Effector memory CD8-positive, alpha-beta T cell (primary cell): ENCODE measurements at regions not wholly inside any gene's neighbourhood (a gene's known extent, or its start where the extent isn't known, plus 50 kb on each side); places are given as distances from the start of the nearest gene placed in this dataset.

Experiments used
- ATAC-seq: fragments of 150-1000 bp; cut with Tn5 transposase; replicated peaks from 2 replicates; pipeline ENCODE4 v1.10.0; 2021; ENCODE audit warnings: mild to moderate bottlenecking, moderate library complexity
- DNase-seq, 3 experiments: peaks; one replicate each; pipeline ENCODE4 v3.0.0; 2021
- H3K27ac Mint-ChIP-seq, 2 donors: one replicate each; pipeline ENCODE4 v1.8.0; 2022; ENCODE audit warnings: mild to moderate bottlenecking in 2 of 2, mixed read lengths in 2 of 2, moderate library complexity in 2 of 2
- H3K27me3 Mint-ChIP-seq, 2 donors: one replicate each; pipeline ENCODE4 v1.8.0; 2022; ENCODE audit warnings: mixed read lengths in 2 of 2
- H3K36me3 Mint-ChIP-seq: one replicate; pipeline ENCODE4 v1.8.0; 2022; ENCODE audit warnings: mild to moderate bottlenecking, moderate library complexity, mixed read lengths; ENCODE audit not compliant: insufficient read depth
- H3K4me1 Mint-ChIP-seq, 2 donors: one replicate each; pipeline ENCODE4 v1.8.0; 2022; ENCODE audit warnings: low read depth in 2 of 2, mixed read lengths in 2 of 2
- H3K4me3 Mint-ChIP-seq, 2 donors: one replicate each; pipeline ENCODE4 v1.8.0; 2022; ENCODE audit warnings: mild to moderate bottlenecking in 2 of 2, mixed read lengths in 2 of 2, moderate library complexity in 2 of 2
- H3K9me3 Mint-ChIP-seq, 2 donors: one replicate each; pipeline ENCODE4 v1.8.0; 2022; ENCODE audit warnings: mixed read lengths in 2 of 2

DNA sequence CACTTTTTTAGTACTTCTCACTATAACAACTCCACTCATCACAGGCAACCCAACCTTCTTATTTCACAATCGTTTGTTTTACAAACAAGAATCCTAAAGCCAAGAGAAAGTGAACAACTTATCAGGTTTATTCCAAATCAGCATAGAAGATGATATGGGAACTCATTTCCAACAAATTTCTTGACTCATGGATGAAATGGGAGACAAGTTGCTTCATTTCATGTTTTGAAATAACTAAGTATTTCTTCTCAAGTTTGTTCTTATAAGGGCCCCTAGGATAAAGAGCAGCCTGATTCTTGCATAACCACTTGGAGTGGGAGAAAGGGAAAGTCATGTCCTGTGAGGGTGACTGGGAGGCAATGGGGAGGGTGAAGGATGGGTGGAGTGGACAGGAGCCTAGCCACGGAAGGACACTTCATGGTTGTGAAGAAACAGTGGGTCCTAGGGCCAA, 168.3 kb downstream of the DUSP6 start:
- no peak for DNase-seq
- ATAC-seq, result no peak
- H3K27me3 Mint-ChIP-seq, result peaks cover 13 to 17% of the 10 kb centered on the region in 2 donors
- no peaks in the 10 kb centered on the region for H3K36me3 Mint-ChIP-seq
- peaks cover 0 to 2% of the 10 kb centered on the region in 2 donors for H3K9me3 Mint-ChIP-seq
- no peak overlapping the region for H3K27ac Mint-ChIP-seq
- H3K4me3 Mint-ChIP-seq, result no peak overlapping the region
- peaks cover 0 to 4% of the 10 kb centered on the region in 2 donors for H3K4me1 Mint-ChIP-seq

- Mint-ChIP-seq H3K4me3 (no peak overlapping the region), H3K4me1 (peaks cover 0 to 4% of the 10 kb centered on the region in 2 donors), H3K36me3 (no peaks in the 10 kb centered on the region), H3K27ac (no peak overlapping the region), H3K27me3 (peaks cover 17 to 24% of the 10 kb centered on the region in 2 donors), H3K9me3 (no peaks in the 10 kb centered on the region)
- ATAC-seq (no peak), DNase-seq (no peak)
Measured at GRCh38 chr12:89181271-89181920, 170.9 kb downstream of the DUSP6 start.

GRCh38 chr12:89180496-89180895, 171.8 kb downstream of the DUSP6 start:
- H3K4me1 Mint-ChIP-seq, result peaks cover 0 to 4% of the 10 kb centered on the region in 2 donors
- no peak for DNase-seq
- no peak overlapping the region for H3K4me3 Mint-ChIP-seq
- H3K27ac Mint-ChIP-seq, result no peak overlapping the region
- H3K9me3 Mint-ChIP-seq, result no peaks in the 10 kb centered on the region
- no peak for ATAC-seq
- no peaks in the 10 kb centered on the region for H3K36me3 Mint-ChIP-seq
- peaks cover 17 to 24% of the 10 kb centered on the region in 2 donors for H3K27me3 Mint-ChIP-seq

GRCh38 chr12:89179983-89180382, 172.3 kb downstream of the DUSP6 start:
- ATAC-seq (no peak), DNase-seq (no peak)
- H3K4me3 Mint-ChIP-seq, result no peak overlapping the region
- no peak overlapping the region for H3K27ac Mint-ChIP-seq
- H3K4me1 Mint-ChIP-seq, result peaks cover 0 to 4% of the 10 kb centered on the region in 2 donors
- no peaks in the 10 kb centered on the region for H3K9me3 Mint-ChIP-seq
- peaks cover 17 to 24% of the 10 kb centered on the region in 2 donors for H3K27me3 Mint-ChIP-seq
- no peaks in the 10 kb centered on the region for H3K36me3 Mint-ChIP-seq

DNA sequence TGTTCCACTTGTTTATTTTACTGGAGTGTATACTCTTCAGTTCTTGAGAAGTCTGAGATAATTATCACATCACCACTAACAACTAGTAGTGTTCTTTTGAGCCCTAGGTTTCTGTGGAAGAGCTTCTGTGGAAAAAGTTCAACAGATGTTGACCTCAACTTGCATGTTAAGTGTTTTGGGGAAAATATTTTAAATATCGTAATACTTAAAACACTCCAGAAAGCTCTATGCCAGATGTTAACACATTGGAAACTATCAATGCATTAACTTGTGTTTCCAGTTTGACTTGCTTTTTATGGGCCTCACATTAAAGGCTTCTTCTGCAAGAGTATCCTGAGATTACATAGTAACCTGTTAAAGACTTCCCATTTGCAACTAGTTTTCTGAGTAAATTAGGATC, 173.1 kb downstream of the DUSP6 start:
- no peak for ATAC-seq
- Mint-ChIP-seq H3K9me3 (no peaks in the 10 kb centered on the region), H3K4me3 (no peak overlapping the region), H3K27me3 (peaks cover 17 to 23% of the 10 kb centered on the region in 2 donors), H3K27ac (no peak overlapping the region), H3K36me3 (no peaks in the 10 kb centered on the region), H3K4me1 (peaks cover 0 to 4% of the 10 kb centered on the region in 2 donors)
- no peak for DNase-seq

- Mint-ChIP-seq H3K27me3 (peaks cover 9 to 15% of the 10 kb centered on the region in 2 donors), H3K4me1 (peaks cover 0 to 4% of the 10 kb centered on the region in 2 donors), H3K9me3 (no peaks in the 10 kb centered on the region), H3K36me3 (no peaks in the 10 kb centered on the region), H3K27ac (no peak overlapping the region), H3K4me3 (no peak overlapping the region)
- ATAC-seq (no peak), DNase-seq (no peak)
Measured at GRCh38 chr12:89177802-89178395, 174.4 kb downstream of the DUSP6 start.

DNA sequence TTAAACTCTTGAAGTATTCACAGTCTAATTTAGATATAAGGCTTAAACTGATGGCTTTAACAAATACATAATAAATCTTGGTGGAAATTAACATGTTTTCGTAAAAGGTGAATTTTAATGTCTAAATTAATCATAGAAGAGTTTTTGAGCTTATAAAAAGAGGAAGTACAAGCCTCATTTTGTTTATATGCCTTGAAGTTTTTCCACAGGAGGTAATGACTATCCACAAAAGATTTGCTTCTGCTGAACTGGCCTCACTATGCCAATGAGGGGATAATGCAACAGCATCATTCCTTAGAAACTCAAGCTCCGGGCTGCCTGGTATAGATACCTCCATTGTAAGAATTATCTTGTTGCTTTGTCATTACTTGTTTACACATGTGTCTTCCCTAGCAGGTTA, 175.6 kb downstream of the DUSP6 start:
- Mint-ChIP-seq H3K9me3 (no peaks in the 10 kb centered on the region), H3K4me1 (peaks cover 0 to 4% of the 10 kb centered on the region in 2 donors)
- no peak for ATAC-seq

GRCh38 chr12:89173678-89174077, 178.6 kb downstream of the DUSP6 start:
- Mint-ChIP-seq H3K4me3 (no peak overlapping the region), H3K4me1 (no peaks in the 10 kb centered on the region), H3K36me3 (no peaks in the 10 kb centered on the region), H3K27ac (no peak overlapping the region), H3K9me3 (no peaks in the 10 kb centered on the region), H3K27me3 (peaks cover 0 to 10% of the 10 kb centered on the region in 2 donors)
- no peak for ATAC-seq
- DNase-seq, result no peak

More for the DNA sequence above, 175.6 kb downstream of the DUSP6 start:
- no peak for DNase-seq
- Mint-ChIP-seq H3K36me3 (no peaks in the 10 kb centered on the region), H3K27ac (no peak overlapping the region), H3K4me3 (no peak overlapping the region), H3K27me3 (peaks cover 9 to 10% of the 10 kb centered on the region in 2 donors)

GRCh38 chr12:89173096-89173495, 179.2 kb downstream of the DUSP6 start:
- no peak overlapping the region for H3K4me3 Mint-ChIP-seq
- peaks cover 0 to 8% of the 10 kb centered on the region in 2 donors for H3K27me3 Mint-ChIP-seq
- no peaks in the 10 kb centered on the region for H3K9me3 Mint-ChIP-seq
- no peaks in the 10 kb centered on the region for H3K36me3 Mint-ChIP-seq
- no peak overlapping the region for H3K27ac Mint-ChIP-seq
- no peak for ATAC-seq
- no peaks in the 10 kb centered on the region for H3K4me1 Mint-ChIP-seq
- DNase-seq, result no peak

DNA sequence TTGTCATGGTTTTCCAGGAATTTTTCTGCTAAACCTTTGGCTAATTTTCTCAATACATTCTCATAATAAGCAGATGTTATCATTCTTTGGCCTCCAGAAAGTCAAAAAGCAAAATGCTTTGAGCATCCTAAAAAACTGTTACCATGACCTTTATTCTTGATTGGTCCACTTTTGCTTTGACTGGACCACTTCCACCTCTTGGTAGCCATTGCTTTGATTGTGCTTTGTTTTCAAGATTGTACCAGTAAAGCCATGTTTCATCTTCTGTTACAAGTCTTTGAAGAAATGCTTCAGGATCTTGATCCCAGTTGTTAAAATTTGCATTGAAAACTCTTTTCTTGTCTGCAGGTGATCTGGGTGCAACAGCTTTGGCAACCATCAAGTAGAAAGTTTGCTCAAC, 180.1 kb downstream of the DUSP6 start:
- no peaks in the 10 kb centered on the region for H3K9me3 Mint-ChIP-seq
- H3K27me3 Mint-ChIP-seq, result no peaks in the 10 kb centered on the region
- H3K36me3 Mint-ChIP-seq, result no peaks in the 10 kb centered on the region
- ATAC-seq (no peak), DNase-seq (no peak)
- no peak overlapping the region for H3K27ac Mint-ChIP-seq
- H3K4me1 Mint-ChIP-seq, result no peaks in the 10 kb centered on the region
- H3K4me3 Mint-ChIP-seq, result no peak overlapping the region

DNA sequence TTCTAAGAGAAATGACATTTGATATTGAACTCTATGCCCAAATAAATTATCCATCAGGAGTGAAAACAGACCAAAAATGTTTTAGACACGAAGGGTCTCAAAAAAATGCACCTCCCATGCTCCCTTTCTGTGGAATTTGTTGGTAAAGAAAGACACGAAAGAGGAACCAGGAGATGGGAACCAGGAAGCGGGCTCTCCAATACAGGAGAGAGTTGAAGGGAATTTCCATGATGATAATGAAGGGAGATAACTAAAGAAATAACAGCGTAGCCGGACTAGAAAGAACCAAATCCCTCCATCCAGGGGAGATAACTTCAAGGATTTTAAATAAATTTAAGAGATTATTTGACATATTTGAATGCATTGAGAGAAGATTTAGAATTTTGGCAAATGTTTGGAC, 183.0 kb downstream of the DUSP6 start:
- H3K4me3 Mint-ChIP-seq, result no peak overlapping the region
- no peaks in the 10 kb centered on the region for H3K27me3 Mint-ChIP-seq
- DNase-seq (no peak), ATAC-seq (no peak)
- no peaks in the 10 kb centered on the region for H3K4me1 Mint-ChIP-seq
- H3K36me3 Mint-ChIP-seq, result no peaks in the 10 kb centered on the region
- H3K27ac Mint-ChIP-seq, result no peak overlapping the region
- H3K9me3 Mint-ChIP-seq, result no peaks in the 10 kb centered on the region

GRCh38 chr12:89167986-89168385, 184.3 kb downstream of the DUSP6 start:
- no peaks in the 10 kb centered on the region for H3K4me1 Mint-ChIP-seq
- H3K36me3 Mint-ChIP-seq, result no peaks in the 10 kb centered on the region
- no peak overlapping the region for H3K4me3 Mint-ChIP-seq

DNA sequence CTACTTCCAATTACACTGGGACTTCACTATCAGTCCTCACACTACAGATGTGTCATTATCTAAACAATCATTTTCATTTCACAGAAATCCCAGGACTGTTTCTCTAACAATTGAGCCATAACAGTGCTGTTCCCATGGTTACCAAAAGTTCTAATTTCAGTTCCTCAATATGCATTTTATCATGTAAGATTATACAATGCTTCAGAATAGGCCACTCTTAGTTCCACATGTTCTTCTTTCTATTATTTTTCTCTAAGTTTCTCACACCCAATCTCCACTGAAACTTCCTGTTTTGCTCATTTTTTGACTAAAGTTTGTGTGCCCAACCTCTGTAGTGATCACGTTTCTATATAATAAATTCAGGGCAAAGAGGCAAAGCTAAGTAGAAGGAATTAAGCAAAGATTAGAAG, 185.8 kb downstream of the DUSP6 start:
- Mint-ChIP-seq H3K9me3 (no peaks in the 10 kb centered on the region), H3K36me3 (no peaks in the 10 kb centered on the region), H3K4me1 (no peaks in the 10 kb centered on the region), H3K4me3 (no peak overlapping the region), H3K27me3 (no peaks in the 10 kb centered on the region), H3K27ac (no peak overlapping the region)
- ATAC-seq (peak; percentile 58), DNase-seq (no peak)

More at GRCh38 chr12:89167986-89168385, 184.3 kb downstream of the DUSP6 start:
- Mint-ChIP-seq H3K27ac (no peak overlapping the region), H3K27me3 (no peaks in the 10 kb centered on the region), H3K9me3 (no peaks in the 10 kb centered on the region)
- no peak for DNase-seq
- no peak for ATAC-seq

GRCh38 chr12:89166121-89166520, 186.2 kb downstream of the DUSP6 start:
- no peaks in the 10 kb centered on the region for H3K9me3 Mint-ChIP-seq
- H3K27me3 Mint-ChIP-seq, result no peaks in the 10 kb centered on the region
- no peak overlapping the region for H3K4me3 Mint-ChIP-seq
- no peak for ATAC-seq
- no peak for DNase-seq
- H3K27ac Mint-ChIP-seq, result no peak overlapping the region
- no peaks in the 10 kb centered on the region for H3K4me1 Mint-ChIP-seq
- H3K36me3 Mint-ChIP-seq, result no peaks in the 10 kb centered on the region
